ENCODE measurements at regions not wholly inside any gene's neighbourhood (a gene's known extent, or its start where the extent isn't known, plus 50 kb on each side); places are given as distances from the start of the nearest gene placed in this dataset.

DNA sequence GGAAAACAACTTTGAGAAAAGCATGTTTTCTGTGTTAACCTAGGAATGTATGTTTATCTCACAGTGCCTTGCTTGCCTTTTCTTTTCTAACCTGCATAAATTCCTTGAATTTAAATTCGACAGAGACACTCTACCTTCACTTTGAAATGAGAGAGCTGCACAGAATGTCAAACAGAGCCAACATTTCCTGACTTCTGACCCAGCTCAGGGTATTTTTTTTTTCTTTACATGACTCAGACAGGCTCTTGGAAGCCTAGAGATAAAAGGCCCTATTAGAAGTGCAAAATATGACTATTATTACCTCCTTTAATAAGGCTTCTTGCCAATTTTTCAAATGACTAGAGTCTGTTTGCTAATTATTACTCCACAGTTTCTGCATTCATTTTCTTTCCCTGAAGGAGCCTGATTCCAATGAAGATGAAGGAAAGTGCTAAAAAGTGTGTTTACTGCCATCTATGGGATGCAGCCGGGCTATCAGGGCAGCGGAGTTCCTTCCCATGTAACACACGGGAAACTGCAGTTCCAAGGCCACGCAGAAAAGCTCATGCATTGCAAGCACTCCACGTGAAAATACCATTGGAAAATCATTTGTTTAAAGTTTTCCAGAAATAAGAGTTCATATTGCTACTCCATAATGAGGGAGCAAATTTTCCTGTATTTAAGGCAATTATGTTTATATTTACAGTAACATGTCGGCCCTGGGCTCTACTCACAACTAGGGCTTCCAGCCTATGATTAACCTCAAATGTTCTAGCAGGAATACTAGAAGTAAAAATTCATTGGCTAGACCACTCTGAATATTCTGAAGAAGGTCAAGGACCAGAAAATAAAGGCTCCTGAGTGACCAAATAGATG lies 485.6 kb downstream of the ZSWIM6 start:
- Histone ChIP-seq H3K36me3 (no peaks in the 10 kb centered on the region), H3K4me3 (no peak overlapping the region), H3K27me3 (no peaks in the 10 kb centered on the region), H3K4me1 (no peaks in the 10 kb centered on the region), H3K9me3 (no peaks in the 10 kb centered on the region), H3K27ac (no peak overlapping the region)
- TF ChIP-seq, protein P1, sequence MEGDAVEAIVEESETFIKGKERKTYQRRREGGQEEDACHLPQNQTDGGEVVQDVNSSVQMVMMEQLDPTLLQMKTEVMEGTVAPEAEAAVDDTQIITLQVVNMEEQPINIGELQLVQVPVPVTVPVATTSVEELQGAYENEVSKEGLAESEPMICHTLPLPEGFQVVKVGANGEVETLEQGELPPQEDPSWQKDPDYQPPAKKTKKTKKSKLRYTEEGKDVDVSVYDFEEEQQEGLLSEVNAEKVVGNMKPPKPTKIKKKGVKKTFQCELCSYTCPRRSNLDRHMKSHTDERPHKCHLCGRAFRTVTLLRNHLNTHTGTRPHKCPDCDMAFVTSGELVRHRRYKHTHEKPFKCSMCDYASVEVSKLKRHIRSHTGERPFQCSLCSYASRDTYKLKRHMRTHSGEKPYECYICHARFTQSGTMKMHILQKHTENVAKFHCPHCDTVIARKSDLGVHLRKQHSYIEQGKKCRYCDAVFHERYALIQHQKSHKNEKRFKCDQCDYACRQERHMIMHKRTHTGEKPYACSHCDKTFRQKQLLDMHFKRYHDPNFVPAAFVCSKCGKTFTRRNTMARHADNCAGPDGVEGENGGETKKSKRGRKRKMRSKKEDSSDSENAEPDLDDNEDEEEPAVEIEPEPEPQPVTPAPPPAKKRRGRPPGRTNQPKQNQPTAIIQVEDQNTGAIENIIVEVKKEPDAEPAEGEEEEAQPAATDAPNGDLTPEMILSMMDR (IDR thresholded peaks at IDR 0.05) = peak in 1 of 2 donors; percentile 62
- no peak for DNase-seq (ENCODE audit: low spot score)

DNA sequence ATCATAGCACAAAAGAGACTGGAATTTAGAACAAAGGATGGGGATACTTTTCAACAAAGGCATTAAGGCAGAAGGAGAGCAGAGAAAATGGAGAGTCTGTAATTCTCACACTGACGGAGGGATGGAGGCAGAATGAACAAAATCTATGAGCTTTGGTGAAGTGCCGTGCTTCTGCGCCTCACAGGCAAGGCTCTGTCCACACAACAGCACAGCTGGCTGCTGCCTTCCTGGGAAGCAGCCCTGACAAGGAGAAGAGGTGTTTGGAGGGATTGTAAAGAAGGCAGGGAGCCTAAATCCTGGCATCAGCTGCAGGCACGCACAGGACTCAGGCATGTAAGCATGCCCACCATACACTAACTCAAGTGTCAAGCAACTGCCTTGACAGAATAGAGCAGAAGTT lies 485.2 kb upstream of the KIF2A start:
- H3K27me3 ChIP-seq = no peaks in the 10 kb centered on the region
- no peaks in the 10 kb centered on the region for H3K9me3 ChIP-seq
- H3K4me1 ChIP-seq = no peaks in the 10 kb centered on the region
- no peaks in the 10 kb centered on the region for H3K36me3 ChIP-seq
- H3K4me3 ChIP-seq = no peak overlapping the region
- DNase-seq (ENCODE audit: low spot score) = no peak
- no peak overlapping the region for H3K27ac ChIP-seq
- TF ChIP-seq, protein P1 (IDR thresholded peaks at IDR 0.05) = no peak

DNA sequence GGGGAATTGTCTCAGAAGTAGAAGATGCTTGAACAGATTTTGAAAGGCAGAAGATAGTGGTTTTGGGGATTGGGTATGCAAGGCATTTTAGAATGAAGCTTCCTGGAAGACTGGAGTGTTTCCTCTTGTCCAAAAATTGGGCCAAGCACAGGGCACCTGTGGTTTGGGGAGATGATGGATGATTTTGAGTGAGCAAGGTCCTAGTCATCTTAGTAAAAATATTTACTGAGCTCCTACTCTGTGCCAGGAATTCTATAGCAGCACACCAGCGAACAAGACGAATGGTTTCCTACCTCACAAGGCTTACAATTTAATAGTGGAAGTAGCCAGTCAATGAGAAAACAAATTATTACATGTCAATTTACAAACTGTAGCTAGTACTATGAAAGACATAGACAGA lies 484.4 kb upstream of the KIF2A start:
- H3K4me3 ChIP-seq = no peak overlapping the region
- DNase-seq (ENCODE audit: low spot score) = no peak
- H3K9me3 ChIP-seq = no peaks in the 10 kb centered on the region

DNA sequence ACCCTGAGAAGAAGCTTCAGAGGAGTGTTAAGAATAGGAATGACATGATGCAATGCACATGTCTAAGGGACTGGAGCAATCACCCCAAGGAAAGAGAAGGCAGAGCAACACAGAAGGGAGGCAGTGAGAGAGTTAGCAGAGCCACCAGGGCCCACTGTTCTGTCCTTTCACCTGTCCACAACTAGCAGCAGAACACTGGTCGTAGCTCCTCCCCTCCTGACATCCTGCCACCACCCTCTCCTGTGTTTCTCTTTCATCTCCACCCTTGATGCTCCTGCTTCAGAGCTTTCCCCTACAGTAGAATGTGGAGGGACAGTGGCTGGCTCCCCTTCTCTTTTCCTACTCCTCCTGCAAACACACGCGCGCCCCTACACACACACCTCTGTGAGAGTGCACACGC lies 483.4 kb upstream of the KIF2A start:
- no peaks in the 10 kb centered on the region for H3K36me3 ChIP-seq
- H3K4me1 ChIP-seq = no peaks in the 10 kb centered on the region
- H3K27me3 ChIP-seq = no peaks in the 10 kb centered on the region
- no peak overlapping the region for H3K27ac ChIP-seq
- TF ChIP-seq, protein P1 (IDR thresholded peaks at IDR 0.05) = no peak
- H3K4me3 ChIP-seq = no peak overlapping the region
- no peak for DNase-seq (ENCODE audit: low spot score)
- no peaks in the 10 kb centered on the region for H3K9me3 ChIP-seq

More for the DNA sequence above, 484.4 kb upstream of the KIF2A start:
- H3K27me3 ChIP-seq = no peaks in the 10 kb centered on the region
- H3K4me1 ChIP-seq = no peaks in the 10 kb centered on the region
- no peaks in the 10 kb centered on the region for H3K36me3 ChIP-seq
- no peak overlapping the region for H3K27ac ChIP-seq
- TF ChIP-seq, protein P1 (IDR thresholded peaks at IDR 0.05) = no peak

DNA sequence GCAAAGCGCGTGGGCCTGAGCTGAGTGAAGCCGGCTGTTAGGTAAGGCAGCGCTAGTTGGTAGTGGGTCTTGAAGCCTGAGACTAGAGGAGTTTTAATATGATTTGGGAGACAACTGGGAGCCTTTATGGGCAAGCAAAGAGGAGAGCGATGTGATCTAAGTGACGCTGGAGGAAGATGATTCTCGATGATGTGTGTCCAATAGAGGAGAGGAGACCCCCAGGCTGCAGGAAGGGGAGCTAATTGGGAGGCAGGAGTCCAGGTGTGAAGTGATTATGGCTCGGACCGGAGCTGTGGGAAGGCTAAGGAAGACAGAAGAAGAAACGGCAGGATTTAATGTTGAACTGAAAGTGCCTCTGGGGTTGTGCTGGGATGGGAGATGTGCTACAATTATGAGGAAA lies 482.9 kb upstream of the KIF2A start:
- Histone ChIP-seq H3K9me3 (no peaks in the 10 kb centered on the region), H3K27me3 (no peaks in the 10 kb centered on the region), H3K4me1 (no peaks in the 10 kb centered on the region), H3K27ac (no peak overlapping the region), H3K36me3 (no peaks in the 10 kb centered on the region), H3K4me3 (no peak overlapping the region)
- TF ChIP-seq, protein P1 (IDR thresholded peaks at IDR 0.05) = no peak
- no peak for DNase-seq (ENCODE audit: low spot score)

DNA sequence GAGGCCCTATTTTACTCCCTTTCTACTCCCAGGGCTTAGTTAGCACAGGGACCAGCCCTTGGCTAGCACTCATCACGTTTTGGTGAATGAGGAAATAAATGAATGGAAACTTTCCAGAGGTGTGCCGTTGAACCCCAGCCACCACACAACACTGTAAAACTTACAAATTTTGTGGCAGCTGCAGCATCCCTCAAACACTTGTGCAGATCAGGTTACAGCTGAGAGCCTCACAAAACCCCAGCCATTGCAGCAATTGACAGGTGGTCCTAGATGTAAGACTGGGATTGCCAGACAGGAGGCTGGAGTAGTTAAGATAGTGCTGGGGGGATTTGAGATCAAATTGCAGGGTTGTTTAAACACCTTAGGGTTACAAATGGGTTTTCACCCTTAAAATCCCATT lies 482.2 kb upstream of the KIF2A start:
- TF ChIP-seq, protein P1 (IDR thresholded peaks at IDR 0.05) = no peak
- Histone ChIP-seq H3K27ac (no peak overlapping the region), H3K4me1 (no peaks in the 10 kb centered on the region), H3K36me3 (no peaks in the 10 kb centered on the region), H3K9me3 (no peaks in the 10 kb centered on the region), H3K4me3 (no peak overlapping the region), H3K27me3 (no peaks in the 10 kb centered on the region)
- DNase-seq (ENCODE audit: low spot score) = no peak
